Fibroblast of lung (primary cell): ENCODE measurements at regions not wholly inside any gene's neighbourhood (a gene's known extent, or its start where the extent isn't known, plus 50 kb on each side); places are given as distances from the start of the nearest gene placed in this dataset.

Source experiments
- EZH2 ChIP-seq: IDR thresholded peaks from 2 replicates; pipeline ENCODE4 v1.5.1; 2012; ENCODE audit warnings: low read length, control low read depth, mild to moderate bottlenecking; ENCODE audit errors: missing control alignments
- TF ChIP-seq, protein P1 (sequence below), 2 donors: IDR thresholded peaks in 1 of 2; conservative IDR thresholded peaks in 1 of 2; 1 replicate in 1 of 2; 2 replicates in 1 of 2; pipeline ENCODE4 v1.5.1; 2011 to 2012; ENCODE audit warnings: low read length in 2 of 2, control low read depth in 1 of 2, inconsistent platforms in 1 of 2, low read depth in 1 of 2, mild to moderate bottlenecking in 1 of 2

DNA sequence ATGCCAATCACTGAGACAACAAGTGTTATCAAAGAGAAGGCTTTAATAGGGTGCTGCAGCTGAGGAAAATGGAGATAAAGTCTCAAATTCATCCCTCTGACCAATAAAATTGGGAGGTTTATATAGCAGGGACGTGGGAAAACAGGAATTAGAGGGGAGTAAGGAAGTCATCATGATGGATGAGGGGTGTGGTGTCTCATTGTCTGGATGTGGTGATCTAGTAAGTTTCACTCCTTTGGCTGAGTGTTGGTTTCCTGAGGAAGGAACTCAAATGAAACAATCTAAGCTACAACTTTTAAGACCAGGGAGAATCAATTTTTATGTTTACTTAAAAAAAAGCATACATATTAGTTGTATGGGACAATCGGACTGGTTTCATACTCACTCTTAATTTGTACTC is 491.0 kb upstream of the KIRREL3 start:
- TF ChIP-seq, protein P1, sequence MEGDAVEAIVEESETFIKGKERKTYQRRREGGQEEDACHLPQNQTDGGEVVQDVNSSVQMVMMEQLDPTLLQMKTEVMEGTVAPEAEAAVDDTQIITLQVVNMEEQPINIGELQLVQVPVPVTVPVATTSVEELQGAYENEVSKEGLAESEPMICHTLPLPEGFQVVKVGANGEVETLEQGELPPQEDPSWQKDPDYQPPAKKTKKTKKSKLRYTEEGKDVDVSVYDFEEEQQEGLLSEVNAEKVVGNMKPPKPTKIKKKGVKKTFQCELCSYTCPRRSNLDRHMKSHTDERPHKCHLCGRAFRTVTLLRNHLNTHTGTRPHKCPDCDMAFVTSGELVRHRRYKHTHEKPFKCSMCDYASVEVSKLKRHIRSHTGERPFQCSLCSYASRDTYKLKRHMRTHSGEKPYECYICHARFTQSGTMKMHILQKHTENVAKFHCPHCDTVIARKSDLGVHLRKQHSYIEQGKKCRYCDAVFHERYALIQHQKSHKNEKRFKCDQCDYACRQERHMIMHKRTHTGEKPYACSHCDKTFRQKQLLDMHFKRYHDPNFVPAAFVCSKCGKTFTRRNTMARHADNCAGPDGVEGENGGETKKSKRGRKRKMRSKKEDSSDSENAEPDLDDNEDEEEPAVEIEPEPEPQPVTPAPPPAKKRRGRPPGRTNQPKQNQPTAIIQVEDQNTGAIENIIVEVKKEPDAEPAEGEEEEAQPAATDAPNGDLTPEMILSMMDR (conservative IDR thresholded peaks at IDR 0.05 in 1 of 2, IDR thresholded peaks at IDR 0.05 in 1 of 2; ENCODE audit: low read depth in 1 of 2, low read length in 2 of 2): no peak
- TF ChIP-seq EZH2: no peak
